ENCODE measurements at regions not wholly inside any gene's neighbourhood (a gene's known extent, or its start where the extent isn't known, plus 50 kb on each side); places are given as distances from the start of the nearest gene placed in this dataset.

GRCh38 chr5:158466191-158466590 lies 607.2 kb upstream of the CLINT1 start:
- ChIA-PET CTCF (no interaction called here), POLR2A (ENCODE audit: unreplicated experiment) (no interaction called here)
- Histone ChIP-seq H3K4me2 (ENCODE audit: low read length) (no peak overlapping the region), H3K27me3 (ENCODE audit: low read length) (no peaks in the 10 kb centered on the region), H3K4me3 (ENCODE audit: low read length) (no peak overlapping the region), H2AFZ (ENCODE audit: low read length) (no peak overlapping the region), H3K27ac (ENCODE audit: low read length) (no peak overlapping the region), H4K20me1 (ENCODE audit: low read length) (no peaks in the 10 kb centered on the region), H3K4me1 (ENCODE audit: insufficient read depth, low read length) (peaks cover 6% of the 10 kb centered on the region; the same call in 1 of the 2 replicates), H3F3A (ENCODE audit: low read length, unreplicated experiment) (no peaks in the 10 kb centered on the region), H3K79me2 (ENCODE audit: low read length) (no peaks in the 10 kb centered on the region), H3K36me3 (ENCODE audit: low read depth, low read length) (no peaks in the 10 kb centered on the region), H3K9me3 (ENCODE audit: low read length) (no peaks in the 10 kb centered on the region), H3K9me2 (replicated peaks; ENCODE audit: low read length) (no peaks in the 10 kb centered on the region), H3K9ac (ENCODE audit: low read length) (no peak overlapping the region)
- BruUV-seq (replicated peaks), result no TSS peak
- intact Hi-C loops (cut with micrococcal nuclease), result no loop called here
- no peak for ATAC-seq
- TF ChIP-seq EZH2phosphoT487 (IDR thresholded peaks at IDR 0.05; ENCODE audit: borderline replicate concordance, low read length) (no peak), CTCF (conservative IDR thresholded peaks at IDR 0.05; ENCODE audit: low read depth, low read length) (no peak), EZH2 (IDR thresholded peaks at IDR 0.05; ENCODE audit: low read length, unreplicated experiment) (no peak)
- no peak for DNase-seq

GRCh38 chr5:158465086-158465972 lies 606.4 kb upstream of the CLINT1 start:
- BruUV-seq (replicated peaks), result no TSS peak
- ChIA-PET POLR2A (ENCODE audit: unreplicated experiment) (no interaction called here), CTCF (no interaction called here)
- Histone ChIP-seq H3K36me3 (ENCODE audit: low read depth, low read length) (no peaks in the 10 kb centered on the region), H3K79me2 (ENCODE audit: low read length) (no peaks in the 10 kb centered on the region), H4K20me1 (ENCODE audit: low read length) (no peaks in the 10 kb centered on the region), H3F3A (ENCODE audit: low read length, unreplicated experiment) (no peaks in the 10 kb centered on the region), H2AFZ (ENCODE audit: low read length) (no peak overlapping the region), H3K4me2 (ENCODE audit: low read length) (no peak overlapping the region), H3K27ac (ENCODE audit: low read length) (no peak overlapping the region), H3K9me2 (replicated peaks; ENCODE audit: low read length) (no peaks in the 10 kb centered on the region), H3K27me3 (ENCODE audit: low read length) (no peaks in the 10 kb centered on the region), H3K9me3 (ENCODE audit: low read length) (no peaks in the 10 kb centered on the region), H3K9ac (ENCODE audit: low read length) (no peak overlapping the region), H3K4me1 (ENCODE audit: insufficient read depth, low read length) (peaks cover 6% of the 10 kb centered on the region; the same call in 1 of the 2 replicates), H3K4me3 (ENCODE audit: low read length) (no peak overlapping the region)
- intact Hi-C loops (cut with micrococcal nuclease), result no loop called here
- no peak for DNase-seq
- ATAC-seq, result no peak
- TF ChIP-seq EZH2phosphoT487 (IDR thresholded peaks at IDR 0.05; ENCODE audit: borderline replicate concordance, low read length) (no peak), CTCF (conservative IDR thresholded peaks at IDR 0.05; ENCODE audit: low read depth, low read length) (no peak), EZH2 (IDR thresholded peaks at IDR 0.05; ENCODE audit: low read length, unreplicated experiment) (no peak)

- H3K4me2 ChIP-seq (ENCODE audit: low read length), result no peak overlapping the region
- no peaks in the 10 kb centered on the region for H4K20me1 ChIP-seq (ENCODE audit: low read length)
- H3K4me3 ChIP-seq (ENCODE audit: low read length), result no peak overlapping the region
- intact Hi-C loops (cut with micrococcal nuclease), result no loop called here
- POLR2A ChIA-PET (ENCODE audit: unreplicated experiment), result no interaction called here
- BruUV-seq (replicated peaks), result no TSS peak
- no peaks in the 10 kb centered on the region for H3K27me3 ChIP-seq (ENCODE audit: low read length)
- H3K9me3 ChIP-seq (ENCODE audit: low read length), result no peaks in the 10 kb centered on the region
- no peaks in the 10 kb centered on the region for H3K9me2 ChIP-seq (replicated peaks; ENCODE audit: low read length)
- no peaks in the 10 kb centered on the region for H3K36me3 ChIP-seq (ENCODE audit: low read depth, low read length)
- peaks cover 6% of the 10 kb centered on the region; the same call in 1 of the 2 replicates for H3K4me1 ChIP-seq (ENCODE audit: insufficient read depth, low read length)
- H3K79me2 ChIP-seq (ENCODE audit: low read length), result no peaks in the 10 kb centered on the region
- no peak overlapping the region for H2AFZ ChIP-seq (ENCODE audit: low read length)
- H3K27ac ChIP-seq (ENCODE audit: low read length), result no peak overlapping the region
- ATAC-seq, result no peak
- H3K9ac ChIP-seq (ENCODE audit: low read length), result no peak overlapping the region
- TF ChIP-seq EZH2 (IDR thresholded peaks at IDR 0.05; ENCODE audit: low read length, unreplicated experiment), result no peak
- no peak for TF ChIP-seq EZH2phosphoT487 (IDR thresholded peaks at IDR 0.05; ENCODE audit: borderline replicate concordance, low read length)
- TF ChIP-seq CTCF (conservative IDR thresholded peaks at IDR 0.05; ENCODE audit: low read depth, low read length), result no peak
- no peaks in the 10 kb centered on the region for H3F3A ChIP-seq (ENCODE audit: low read length, unreplicated experiment)
- DNase-seq, result no peak
- CTCF ChIA-PET, result no interaction called here
These were observed 605.4 kb upstream of the CLINT1 start for GRCh38 chr5:158464383-158464782.

Data from PC-3 (cell line).